Erythroblast (primary cell): ENCODE measurements at regions not wholly inside any gene's neighbourhood (a gene's known extent, or its start where the extent isn't known, plus 50 kb on each side); places are given as distances from the start of the nearest gene placed in this dataset.

Source experiments
- GATA1 ChIP-seq: IDR thresholded peaks from 2 replicates; pipeline ENCODE4 v1.6.1; 2011; ENCODE audit warnings: low read depth, mild to moderate bottlenecking, control low read depth, low read length, moderate library complexity
- POLR2A ChIP-seq: IDR thresholded peaks from 2 replicates; pipeline ENCODE4 v1.6.1; 2011; ENCODE audit warnings: mild to moderate bottlenecking, low read length

GRCh38 chr11:23457641-23458040, 597.4 kb upstream of the CCDC179 start:
- TF ChIP-seq POLR2A = no peak
- TF ChIP-seq GATA1 = no peak
